HG03439 (cell line): ENCODE measurements at regions not wholly inside any gene's neighbourhood (a gene's known extent, or its start where the extent isn't known, plus 50 kb on each side); places are given as distances from the start of the nearest gene placed in this dataset.
A peak's percentile ranks its signal among the peaks of the same experiment; 100 is the strongest.
"Not testable (repeated sequence)": the region's sequence is repeated elsewhere in the genome, so short reads cannot be mapped to it uniquely, and the experiment has no call there.

Experiments used
- ATAC-seq: cut with Tn5 transposase; IDR thresholded peaks from one replicate; pipeline ENCODE4 v1.9.1; 2021; ENCODE audit warnings: mild to moderate bottlenecking, moderate library complexity; ENCODE audit not compliant: unreplicated experiment

GRCh38 chr4:170729897-170730296 is 640.1 kb upstream of the AADAT start:
- no peak for ATAC-seq

GRCh38 chr4:170729236-170729635 is 639.5 kb upstream of the AADAT start:
- ATAC-seq = no peak

- ATAC-seq = no peak
Observed at GRCh38 chr4:170724191-170724590, 634.4 kb upstream of the AADAT start.

- ATAC-seq = no peak
Observed at GRCh38 chr4:170723171-170723570, 633.4 kb upstream of the AADAT start.

- ATAC-seq = no peak
Observed at GRCh38 chr4:170721812-170722373, 632.1 kb upstream of the AADAT start.

GRCh38 chr4:170716868-170717267 is 627.1 kb upstream of the AADAT start:
- ATAC-seq = no peak

GRCh38 chr4:170705907-170706306 is 616.2 kb upstream of the AADAT start:
- ATAC-seq = no peak

GRCh38 chr4:170700064-170700463 is 610.3 kb upstream of the AADAT start:
- no peak for ATAC-seq

- peak; percentile 63 for ATAC-seq
Observed at GRCh38 chr4:170698334-170698733, 608.6 kb upstream of the AADAT start.

GRCh38 chr4:170697845-170698244 is 608.1 kb upstream of the AADAT start:
- ATAC-seq = peak; percentile 62

- ATAC-seq = no peak
Observed at GRCh38 chr4:170697045-170697444, 607.3 kb upstream of the AADAT start.

GRCh38 chr4:170691168-170691567 is 601.4 kb upstream of the AADAT start:
- no peak for ATAC-seq

- ATAC-seq = no peak
Observed at GRCh38 chr4:170687751-170688150, 598.0 kb upstream of the AADAT start.

- ATAC-seq = not testable (repeated sequence)
Observed at GRCh38 chr4:170685701-170686100, 595.9 kb upstream of the AADAT start.

GRCh38 chr4:170682558-170683294 is 593.0 kb upstream of the AADAT start:
- ATAC-seq = no peak

GRCh38 chr4:170682087-170682486 is 592.3 kb upstream of the AADAT start:
- not testable (repeated sequence) for ATAC-seq

- peak; percentile 54 for ATAC-seq
Observed at GRCh38 chr4:170675568-170676262, 586.0 kb upstream of the AADAT start.

- ATAC-seq = no peak
Observed at GRCh38 chr4:170674176-170674575, 584.4 kb upstream of the AADAT start.

- ATAC-seq = no peak
Observed at GRCh38 chr4:170672381-170672965, 582.7 kb upstream of the AADAT start.

- no peak for ATAC-seq
Observed at GRCh38 chr4:170671171-170671570, 581.4 kb upstream of the AADAT start.

- ATAC-seq = no peak
Observed at GRCh38 chr4:170667814-170668213, 578.1 kb upstream of the AADAT start.

GRCh38 chr4:170666909-170667308 is 577.2 kb upstream of the AADAT start:
- ATAC-seq = no peak
